MCF 10A (cell line): ENCODE measurements at regions not wholly inside any gene's neighbourhood (a gene's known extent, or its start where the extent isn't known, plus 50 kb on each side); places are given as distances from the start of the nearest gene placed in this dataset.

ENCODE experiments used
- BruUV-seq: library from RNA; stranded (reverse); fragments of 400-500 nt; replicated peaks from 2 replicates; lab custom pipeline; 2021; lab: Mats Ljungman, UMichigan
- CTCF ChIA-PET: fragments of 300-600 bp; sonication (Branson Sonifier 250); formaldehyde crosslinking; extraction: SDS; loops from one replicate; lab custom pipeline; 2021; ENCODE audit warnings: antibody characterized with exemption, inconsistent platforms; lab: Yijun Ruan, JAX
- POLR2A ChIA-PET: fragments of 300-600, 350-650 bp; sonication (Branson Sonifier 250); formaldehyde crosslinking; extraction: SDS; loops from one replicate; lab custom pipeline; 2020; ENCODE audit warnings: antibody characterized with exemption, inconsistent platforms; lab: Yijun Ruan, JAX
- DNase-seq: peaks from one replicate; pipeline ENCODE4 v3.0.0-alpha.2; 2018; ENCODE audit not compliant: unreplicated experiment
- H3K27ac Mint-ChIP-seq: one replicate; pipeline ENCODE4 v1.8.0; 2022; ENCODE audit warnings: mild to moderate bottlenecking, low read depth, mixed read lengths; ENCODE audit not compliant: unreplicated experiment
- H3K27me3 Mint-ChIP-seq: one replicate; pipeline ENCODE4 v1.8.0; 2022; ENCODE audit warnings: mixed read lengths; ENCODE audit not compliant: insufficient read depth, unreplicated experiment
- H3K36me3 Mint-ChIP-seq: one replicate; pipeline ENCODE4 v1.8.0; 2022; ENCODE audit warnings: mild to moderate bottlenecking, moderate library complexity, mixed read lengths; ENCODE audit not compliant: insufficient read depth, unreplicated experiment
- H3K4me1 Mint-ChIP-seq: one replicate; pipeline ENCODE4 v1.8.0; 2022; ENCODE audit warnings: mixed read lengths; ENCODE audit not compliant: insufficient read depth, unreplicated experiment
- H3K4me3 Mint-ChIP-seq: one replicate; pipeline ENCODE4 v1.8.0; 2022; ENCODE audit warnings: mild to moderate bottlenecking, moderate library complexity, mixed read lengths; ENCODE audit not compliant: unreplicated experiment
- H3K9me3 Mint-ChIP-seq: one replicate; pipeline ENCODE4 v1.8.0; 2022; ENCODE audit warnings: mixed read lengths; ENCODE audit not compliant: unreplicated experiment
- CTCF ChIP-seq: fragments of 200-600 bp; IDR thresholded peaks from one replicate; pipeline ENCODE4 v1.8.0; 2022; ENCODE audit warnings: antibody characterized with exemption, mild to moderate bottlenecking; ENCODE audit not compliant: unreplicated experiment
- intact Hi-C: fragments of 100-400 bp; cut with micrococcal nuclease; formaldehyde crosslinking; loops from 2 replicates; pipeline ENCODE4 v1.14.1; 2022

GRCh38 chr11:122240638-122241037 is 124.6 kb upstream of the BLID start:
- H3K9me3 Mint-ChIP-seq: peaks cover 10% of the 10 kb centered on the region
- no peak overlapping the region for H3K4me3 Mint-ChIP-seq
- H3K27ac Mint-ChIP-seq: no peak overlapping the region
- DNase-seq: no peak
- TF ChIP-seq CTCF: no peak
- ChIA-PET CTCF (interaction anchor here (1.0 kb wide), 1 partner anchor 26 kb away, joined by 3 read pairs; no protein-coding TSS in a partner anchor), POLR2A (no interaction called here)
- intact Hi-C loops: no loop called here
- H3K4me1 Mint-ChIP-seq: peaks cover 10% of the 10 kb centered on the region
- peaks cover 10% of the 10 kb centered on the region for H3K36me3 Mint-ChIP-seq
- no peaks in the 10 kb centered on the region for H3K27me3 Mint-ChIP-seq
- BruUV-seq: no TSS peak

DNA sequence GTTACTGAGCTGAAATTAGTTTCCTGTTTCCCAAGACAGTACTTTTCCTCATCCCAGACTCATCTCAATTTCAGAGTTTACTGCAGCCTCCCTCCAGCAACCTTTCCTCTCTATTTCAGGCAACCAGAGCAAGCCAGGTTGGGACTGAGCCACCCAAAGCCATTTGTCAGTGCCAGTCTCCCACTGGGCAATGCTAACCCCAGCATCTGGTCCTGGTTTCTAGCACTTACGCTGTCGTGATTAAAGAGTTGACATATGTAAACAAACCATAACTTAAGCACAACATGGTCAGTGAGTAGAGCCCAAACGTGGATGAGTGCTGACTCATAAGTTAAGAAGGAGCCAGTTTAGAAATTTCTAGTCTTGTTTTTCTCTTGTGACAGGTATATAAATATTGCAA is 119.6 kb upstream of the BLID start:
- peak; percentile 80 for DNase-seq
- peaks cover 17% of the 10 kb centered on the region for H3K4me1 Mint-ChIP-seq
- H3K4me3 Mint-ChIP-seq: no peak overlapping the region
- peaks cover 8% of the 10 kb centered on the region for H3K9me3 Mint-ChIP-seq
- ChIA-PET CTCF (interaction anchor here (1.2 to 1.4 kb wide), 2 partner anchors 10 to 20 kb away, joined by 5 to 6 read pairs; no protein-coding TSS in a partner anchor), POLR2A (interaction anchor here (1.4 kb wide), 1 partner anchor 13 kb away, joined by 5 read pairs; no protein-coding TSS in a partner anchor)
- BruUV-seq: no TSS peak
- intact Hi-C loops: no loop called here
- no peak overlapping the region for H3K27ac Mint-ChIP-seq
- TF ChIP-seq CTCF: no peak
- no peaks in the 10 kb centered on the region for H3K27me3 Mint-ChIP-seq
- peaks cover 17% of the 10 kb centered on the region for H3K36me3 Mint-ChIP-seq

DNA sequence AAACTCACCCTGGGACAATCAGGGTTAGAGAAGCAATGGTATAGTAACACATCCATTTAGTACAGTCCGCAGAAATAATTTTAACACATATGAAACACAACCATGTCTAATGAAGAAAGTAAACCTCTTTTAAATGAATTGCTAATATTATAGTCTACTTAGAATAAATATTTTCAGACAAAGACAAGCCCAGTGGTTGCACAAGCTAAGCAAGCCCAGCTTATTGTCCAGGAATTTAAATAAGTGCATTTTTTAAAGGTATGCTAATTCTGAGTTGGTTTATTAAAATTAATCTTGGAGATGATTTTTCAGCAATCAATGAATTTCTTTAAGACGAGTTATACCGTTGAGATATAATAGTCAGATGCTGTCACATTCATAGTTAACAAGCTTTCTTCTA is 118.8 kb upstream of the BLID start:
- no TSS peak for BruUV-seq
- POLR2A ChIA-PET: no interaction called here
- Mint-ChIP-seq H3K27ac (no peak overlapping the region), H3K4me1 (peaks cover 17% of the 10 kb centered on the region), H3K27me3 (no peaks in the 10 kb centered on the region), H3K9me3 (peaks cover 8% of the 10 kb centered on the region), H3K4me3 (no peak overlapping the region), H3K36me3 (peaks cover 10% of the 10 kb centered on the region)
- CTCF ChIA-PET: interaction anchor here (0.5 to 1.4 kb wide), 3 partner anchors 17 to 250 kb away, joined by 3 to 6 read pairs (median 4); no protein-coding TSS in a partner anchor
- intact Hi-C loops: no loop called here
- DNase-seq: no peak
- TF ChIP-seq CTCF: no peak

DNA sequence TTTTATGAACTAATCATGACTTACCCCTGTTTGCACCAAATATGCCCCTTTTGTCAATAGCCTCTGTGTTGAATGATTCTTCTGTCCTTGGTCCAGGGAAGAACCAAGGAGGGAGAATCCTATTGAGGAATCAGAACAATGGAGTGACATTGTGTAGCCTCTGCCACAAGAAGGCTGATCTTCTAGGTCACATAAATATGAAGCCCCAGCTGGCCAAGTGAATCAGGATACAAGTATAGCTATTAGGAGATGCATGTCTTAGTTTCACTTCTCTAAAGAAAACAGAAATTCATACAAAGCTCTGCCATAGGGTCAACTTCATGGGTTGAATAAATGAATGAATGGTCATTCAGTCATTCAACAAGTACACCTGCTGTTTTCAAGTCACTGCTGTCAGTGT is 118.2 kb upstream of the BLID start:
- TF ChIP-seq CTCF: no peak
- POLR2A ChIA-PET: interaction anchor here (1.0 kb wide), 1 partner anchor 10 kb away, joined by 3 read pairs; no protein-coding TSS in a partner anchor
- CTCF ChIA-PET: interaction anchor here (1.0 to 1.4 kb wide), 3 partner anchors 18 to 32 kb away, joined by 3 to 6 read pairs (median 3); no protein-coding TSS in a partner anchor
- Mint-ChIP-seq H3K27me3 (no peaks in the 10 kb centered on the region), H3K27ac (no peak overlapping the region), H3K9me3 (peaks cover 8% of the 10 kb centered on the region), H3K4me1 (peaks cover 17% of the 10 kb centered on the region), H3K4me3 (no peak overlapping the region), H3K36me3 (peaks cover 7% of the 10 kb centered on the region)
- intact Hi-C loops: no loop called here
- no TSS peak for BruUV-seq
- DNase-seq: no peak
